Thymus (tissue), 11 donors: ENCODE measurements at regions not wholly inside any gene's neighbourhood (a gene's known extent, or its start where the extent isn't known, plus 50 kb on each side); places are given as distances from the start of the nearest gene placed in this dataset.

ENCODE experiments used
- DNase-seq, 9 donors: peaks; one replicate each; pipeline ENCODE4 v3.0.0-alpha.2; 2013; ENCODE audit warnings: low spot score in 9 of 9, low read depth in 6 of 9, missing footprints in 1 of 9
- H3K27ac ChIP-seq, 2 donors: one replicate each; pipeline ENCODE4 v1.5.1; 2013; ENCODE audit warnings: control low read depth in 1 of 2, low read depth in 1 of 2, low read length in 1 of 2, mild to moderate bottlenecking in 1 of 2, moderate library complexity in 1 of 2
- H3K27me3 ChIP-seq, 2 donors: one replicate each; pipeline ENCODE4 v1.5.1; 2013; ENCODE audit warnings: low read length in 1 of 2; ENCODE audit not compliant: control insufficient read depth in 2 of 2, insufficient read depth in 1 of 2
- H3K36me3 ChIP-seq, 2 donors: one replicate each; pipeline ENCODE4 v1.5.1; 2013; ENCODE audit warnings: low read length in 1 of 2, mild to moderate bottlenecking in 1 of 2, moderate library complexity in 1 of 2; ENCODE audit not compliant: control insufficient read depth in 2 of 2, insufficient read depth in 2 of 2
- H3K4me1 ChIP-seq, 2 donors: one replicate each; pipeline ENCODE4 v1.5.1; 2013; ENCODE audit warnings: low read length in 2 of 2; ENCODE audit not compliant: control insufficient read depth in 2 of 2, insufficient read depth in 2 of 2
- H3K4me3 ChIP-seq, 2 donors: one replicate each; pipeline ENCODE4 v1.5.1; 2013; ENCODE audit warnings: low read length in 2 of 2, control low read depth in 1 of 2, mild to moderate bottlenecking in 1 of 2
- H3K9me3 ChIP-seq, 2 donors: one replicate each; pipeline ENCODE4 v1.5.1; 2013; ENCODE audit warnings: low read length in 1 of 2, mild to moderate bottlenecking in 1 of 2; ENCODE audit not compliant: control insufficient read depth in 2 of 2, insufficient read depth in 1 of 2
- WGBS: extraction: QIAGEN DNeasy Blood & Tissue Kit; methylation state at CpG from one replicate; pipeline ENCODE4 v1.1.7; 2013; 5-methylcytosine and 5-hydroxymethylcytosine counted together
- donor health status: healthy.

DNA sequence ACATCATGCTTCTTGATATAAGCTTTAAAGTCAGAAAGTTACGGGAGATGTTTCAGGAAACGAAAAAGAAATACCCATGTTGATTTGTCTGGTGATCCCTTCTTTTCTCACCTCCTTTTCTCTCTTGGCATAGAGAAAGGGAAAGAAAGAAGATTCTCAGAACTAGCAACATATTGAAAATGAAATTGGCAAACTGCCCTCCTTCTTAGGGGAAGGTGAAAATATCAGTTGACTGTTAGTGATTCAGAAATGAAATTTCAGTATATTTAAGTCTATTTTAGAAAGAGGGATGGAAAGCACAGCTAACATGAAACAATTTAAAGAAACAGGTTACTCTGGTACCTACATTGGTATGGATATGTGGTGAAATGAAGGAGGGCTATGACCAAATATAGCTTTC lies 918.1 kb downstream of the METTL15 start:
- Histone ChIP-seq H3K9me3 (no peaks in the 10 kb centered on the region), H3K27ac (no peak overlapping the region), H3K4me1 (no peaks in the 10 kb centered on the region), H3K27me3 (no peaks in the 10 kb centered on the region), H3K4me3 (no peak overlapping the region), H3K36me3 (no peaks in the 10 kb centered on the region)
- 97% methylated on average over 2 of the region's 2 CpGs for WGBS
- no peak for DNase-seq

DNA sequence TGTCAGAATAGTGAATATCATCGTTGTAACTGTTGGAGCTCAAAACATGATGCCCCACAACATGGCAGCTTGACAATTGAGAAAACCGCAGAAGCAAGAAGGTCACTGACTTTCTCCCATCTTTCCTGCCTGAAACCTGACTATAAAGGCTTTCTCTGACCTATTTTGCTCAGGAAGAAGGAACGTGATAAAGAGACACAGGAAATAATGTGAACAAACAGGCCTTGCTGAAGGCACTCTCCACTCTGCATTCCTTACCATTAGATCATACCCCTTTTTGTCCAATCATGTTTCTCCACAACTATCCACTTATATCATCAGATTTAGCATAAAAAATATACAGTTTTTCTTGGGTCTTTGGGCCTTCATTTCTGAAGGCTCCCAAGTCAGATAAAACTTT lies 916.8 kb downstream of the METTL15 start:
- H3K36me3 ChIP-seq = no peaks in the 10 kb centered on the region
- H3K27me3 ChIP-seq = no peaks in the 10 kb centered on the region
- no peak overlapping the region for H3K4me3 ChIP-seq
- no peak for DNase-seq
- no peak overlapping the region for H3K27ac ChIP-seq
- no peaks in the 10 kb centered on the region for H3K9me3 ChIP-seq
- 77% methylated on average over 3 of the region's 3 CpGs for WGBS
- no peaks in the 10 kb centered on the region for H3K4me1 ChIP-seq

DNA sequence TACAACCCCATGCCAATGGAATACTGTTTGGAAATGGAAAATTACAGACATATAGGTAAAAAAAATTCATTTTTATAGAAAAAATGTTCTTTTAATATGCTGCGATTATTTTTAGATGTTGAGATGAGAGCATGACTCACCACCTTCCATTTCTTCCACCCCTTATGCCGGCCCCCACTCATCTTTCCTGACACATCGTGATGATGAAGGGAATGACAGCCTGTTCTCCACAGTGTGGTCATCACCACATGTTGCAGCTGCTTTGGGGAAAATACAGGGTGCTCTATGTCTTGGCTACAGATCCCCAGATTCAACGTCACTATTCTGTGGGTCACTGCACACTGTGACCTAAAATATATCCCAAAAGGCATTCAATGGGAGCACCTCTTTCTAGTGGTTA lies 916.2 kb downstream of the METTL15 start:
- Histone ChIP-seq H3K36me3 (no peaks in the 10 kb centered on the region), H3K4me1 (no peaks in the 10 kb centered on the region), H3K27me3 (no peaks in the 10 kb centered on the region), H3K4me3 (no peak overlapping the region), H3K9me3 (no peaks in the 10 kb centered on the region), H3K27ac (no peak overlapping the region)
- no peak for DNase-seq
- 94% methylated on average over 4 of the region's 4 CpGs for WGBS

DNA sequence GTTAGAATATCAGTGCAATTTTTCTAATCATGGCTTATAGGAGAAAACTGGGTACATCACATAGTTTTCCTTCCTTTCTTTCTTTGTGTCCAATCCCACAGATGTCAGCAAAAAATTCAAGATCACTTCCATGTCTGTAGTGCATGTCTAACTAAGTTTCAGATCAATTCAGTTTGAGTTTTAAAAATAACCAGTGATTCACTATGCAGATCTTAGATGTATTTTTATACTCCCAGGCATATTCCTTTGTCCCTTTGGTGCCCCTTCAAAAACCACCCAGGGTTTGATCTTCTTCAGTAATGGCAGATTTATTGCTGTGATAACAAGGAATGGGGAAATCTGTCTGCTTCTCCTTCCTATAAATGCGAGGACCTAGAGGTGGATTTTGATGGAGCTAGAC lies 915.6 kb downstream of the METTL15 start:
- no peak for DNase-seq
- no peaks in the 10 kb centered on the region for H3K4me1 ChIP-seq
- no peaks in the 10 kb centered on the region for H3K27me3 ChIP-seq
- no peak overlapping the region for H3K4me3 ChIP-seq
- no peak overlapping the region for H3K27ac ChIP-seq
- WGBS = 71% methylated on average over 1 of the region's 1 CpG
- no peaks in the 10 kb centered on the region for H3K36me3 ChIP-seq
- H3K9me3 ChIP-seq = no peaks in the 10 kb centered on the region

DNA sequence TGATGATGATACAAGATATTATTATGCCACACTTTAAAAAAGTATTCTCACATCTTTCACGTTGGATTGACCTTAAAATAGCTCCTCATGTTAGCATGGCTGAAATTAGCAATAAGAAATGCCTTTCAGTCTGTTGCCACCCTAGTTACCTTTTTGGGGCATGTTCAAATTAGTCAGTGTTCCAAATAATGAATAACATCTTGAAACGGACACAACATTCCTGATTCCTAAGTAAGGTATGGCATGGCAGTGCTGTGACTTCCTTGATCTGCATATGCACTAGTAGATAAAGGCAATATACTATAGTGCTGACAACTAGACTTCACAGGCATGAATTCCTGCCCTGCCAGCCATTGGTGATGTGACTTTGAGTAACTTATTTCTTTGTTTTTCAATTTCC lies 914.5 kb downstream of the METTL15 start:
- DNase-seq = no peak
- Histone ChIP-seq H3K27ac (no peak overlapping the region), H3K9me3 (no peaks in the 10 kb centered on the region), H3K4me3 (no peak overlapping the region), H3K4me1 (no peaks in the 10 kb centered on the region), H3K36me3 (no peaks in the 10 kb centered on the region), H3K27me3 (no peaks in the 10 kb centered on the region)
- WGBS = 52% methylated on average over 2 of the region's 2 CpGs

DNA sequence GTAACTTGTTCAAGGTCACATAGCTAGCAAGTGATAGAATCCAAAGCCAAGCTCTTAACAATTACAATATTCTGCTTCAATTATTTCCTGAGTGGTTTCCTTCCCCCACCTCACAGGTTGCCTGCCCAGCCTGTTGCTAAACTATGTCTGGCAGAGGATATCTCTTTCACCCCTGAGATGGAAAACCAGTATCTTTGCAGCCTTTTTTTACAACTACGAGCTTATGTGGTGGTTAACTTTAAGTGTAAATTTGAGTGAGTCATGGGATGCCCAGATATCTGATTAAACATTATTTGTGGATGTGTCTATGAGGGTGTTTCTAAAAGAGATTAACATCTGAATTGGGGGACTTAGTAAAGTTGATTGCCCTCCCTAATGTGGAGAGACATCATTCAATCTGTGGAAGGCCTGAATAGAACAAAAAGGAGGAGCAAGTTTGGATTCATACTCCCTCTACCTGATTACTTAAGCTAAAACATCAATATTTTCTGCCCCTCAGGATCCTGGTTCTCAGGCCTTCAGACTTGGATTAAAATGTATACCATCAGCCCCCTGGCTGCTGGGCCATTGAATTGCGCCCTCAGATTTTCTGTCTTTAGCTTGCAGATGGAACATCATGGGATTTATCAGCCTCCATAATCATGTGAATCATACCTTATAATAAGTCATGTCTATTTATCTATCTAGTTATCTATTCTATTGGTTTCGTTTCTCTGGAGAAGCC lies 911.9 kb downstream of the METTL15 start:
- WGBS = 79% methylated on average over 3 of the region's 3 CpGs
- H3K27ac ChIP-seq = no peak overlapping the region
- no peaks in the 10 kb centered on the region for H3K4me1 ChIP-seq
- no peak for DNase-seq
- H3K27me3 ChIP-seq = no peaks in the 10 kb centered on the region
- H3K36me3 ChIP-seq = no peaks in the 10 kb centered on the region
- no peaks in the 10 kb centered on the region for H3K9me3 ChIP-seq
- no peak overlapping the region for H3K4me3 ChIP-seq

DNA sequence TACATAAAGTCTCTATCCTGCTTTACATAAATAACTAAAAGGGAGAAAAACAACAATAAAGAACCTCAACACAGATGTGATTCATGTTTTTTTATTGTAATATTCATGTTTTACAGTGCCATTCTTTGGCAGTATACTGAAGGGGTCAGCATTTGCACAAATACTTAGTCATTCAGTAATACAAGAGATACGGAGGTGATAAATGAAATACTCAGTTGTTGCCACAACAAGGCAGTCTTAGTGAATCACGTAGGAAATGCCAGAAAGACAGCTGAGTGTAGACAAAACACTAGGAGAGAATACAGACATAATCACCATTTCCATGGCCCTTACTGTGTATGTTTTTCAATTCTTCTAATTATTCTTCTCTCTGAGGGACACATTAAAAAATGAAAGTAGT lies 910.4 kb downstream of the METTL15 start:
- no peaks in the 10 kb centered on the region for H3K27me3 ChIP-seq
- H3K4me1 ChIP-seq = no peaks in the 10 kb centered on the region
- 83% methylated on average over 2 of the region's 2 CpGs for WGBS
- no peaks in the 10 kb centered on the region for H3K9me3 ChIP-seq
- H3K27ac ChIP-seq = no peak overlapping the region
- no peak overlapping the region for H3K4me3 ChIP-seq
- H3K36me3 ChIP-seq = no peaks in the 10 kb centered on the region
- no peak for DNase-seq

DNA sequence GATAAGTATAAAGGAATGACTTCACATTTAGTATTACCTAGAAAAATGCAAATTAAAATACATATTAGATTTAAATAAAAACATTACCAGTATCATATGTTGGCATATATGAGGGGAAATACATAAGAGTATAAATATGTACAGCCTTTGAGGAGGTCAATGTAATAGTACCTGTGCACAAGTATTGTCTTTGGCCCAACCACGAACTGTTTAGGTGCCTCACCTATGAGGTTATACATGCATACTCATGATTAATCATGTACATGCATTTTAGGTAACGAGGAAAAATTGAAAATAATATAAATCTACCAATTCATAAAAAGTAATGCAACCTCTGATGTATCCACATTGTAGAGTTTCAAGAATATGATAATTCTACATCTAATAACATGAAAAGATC lies 909.8 kb downstream of the METTL15 start:
- WGBS = 91% methylated on average over 2 of the region's 2 CpGs
- DNase-seq = no peak
- Histone ChIP-seq H3K36me3 (no peaks in the 10 kb centered on the region), H3K27ac (no peak overlapping the region), H3K4me1 (no peaks in the 10 kb centered on the region), H3K27me3 (no peaks in the 10 kb centered on the region), H3K4me3 (no peak overlapping the region), H3K9me3 (no peaks in the 10 kb centered on the region)

DNA sequence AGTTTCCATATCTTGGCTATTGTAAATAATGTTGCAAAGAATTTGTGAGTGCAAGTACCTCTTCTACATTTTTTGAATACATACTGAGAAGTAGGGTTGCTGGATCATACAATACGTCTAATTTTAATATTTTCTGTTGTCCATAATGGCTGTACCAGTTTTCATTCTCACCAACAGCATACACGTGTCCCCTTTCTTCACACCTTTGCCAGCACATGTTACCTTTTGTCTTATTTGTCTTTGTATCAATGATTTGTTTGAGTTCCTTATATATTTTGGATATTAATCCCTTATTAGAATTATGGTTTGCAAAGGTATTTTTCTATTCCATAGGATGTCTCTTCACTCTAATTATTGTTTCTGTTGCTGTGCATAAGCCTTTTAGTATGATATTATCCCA lies 904.3 kb downstream of the METTL15 start:
- H3K27ac ChIP-seq = no peak overlapping the region
- H3K27me3 ChIP-seq = no peaks in the 10 kb centered on the region
- H3K4me1 ChIP-seq = no peaks in the 10 kb centered on the region
- no peak overlapping the region for H3K4me3 ChIP-seq
- no peaks in the 10 kb centered on the region for H3K9me3 ChIP-seq
- 40% methylated on average over 2 of the region's 2 CpGs for WGBS
- H3K36me3 ChIP-seq = no peaks in the 10 kb centered on the region
- no peak for DNase-seq

DNA sequence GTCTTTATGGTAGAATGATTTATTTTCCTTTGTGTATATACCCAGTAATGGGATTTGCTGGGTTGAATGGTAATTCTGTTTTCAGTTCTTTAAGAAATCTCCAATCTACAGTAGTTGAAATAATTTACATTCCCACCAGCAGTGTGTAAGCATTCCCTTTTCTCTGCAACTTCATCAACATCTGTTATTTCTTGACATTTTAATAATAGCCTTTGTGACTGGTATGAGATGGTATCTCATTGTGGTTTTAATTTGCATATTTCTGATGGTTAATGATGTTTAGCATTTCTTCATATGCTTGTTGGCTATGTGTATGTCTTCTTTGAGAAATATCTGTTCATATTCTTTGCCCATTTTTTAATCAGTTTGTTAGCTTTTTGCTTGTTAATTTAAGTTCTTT lies 901.2 kb downstream of the METTL15 start:
- H3K27ac ChIP-seq = no peak overlapping the region

More for the DNA sequence above, 901.2 kb downstream of the METTL15 start:
- H3K4me1 ChIP-seq = no peaks in the 10 kb centered on the region
- H3K27me3 ChIP-seq = no peaks in the 10 kb centered on the region
- H3K9me3 ChIP-seq = no peaks in the 10 kb centered on the region
- H3K36me3 ChIP-seq = no peaks in the 10 kb centered on the region
- DNase-seq = no peak
- H3K4me3 ChIP-seq = no peak overlapping the region
